Fibroblast of gingiva (primary cell): ENCODE measurements at regions not wholly inside any gene's neighbourhood (a gene's known extent, or its start where the extent isn't known, plus 50 kb on each side); places are given as distances from the start of the nearest gene placed in this dataset.

Experiments
- DNase-seq: peaks from one replicate; pipeline ENCODE4 v3.0.0-alpha.2; 2011; ENCODE audit warnings: low read depth

GRCh38 chr5:19352120-19352519 is 635.9 kb downstream of the CDH18 start:
- no peak for DNase-seq

- DNase-seq: no peak
Measured at GRCh38 chr5:19369048-19369447, 619.0 kb downstream of the CDH18 start.

- no peak for DNase-seq
Measured at GRCh38 chr5:19369561-19369960, 618.4 kb downstream of the CDH18 start.

GRCh38 chr5:19370655-19371386 is 617.2 kb downstream of the CDH18 start:
- no peak for DNase-seq

GRCh38 chr5:19388391-19388790 is 599.6 kb downstream of the CDH18 start:
- DNase-seq: no peak

GRCh38 chr5:19401032-19401431 is 587.0 kb downstream of the CDH18 start:
- DNase-seq: no peak

- no peak for DNase-seq
Measured at GRCh38 chr5:19406576-19407365, 581.2 kb downstream of the CDH18 start.

- no peak for DNase-seq
Measured at GRCh38 chr5:19408149-19408548, 579.9 kb downstream of the CDH18 start.

GRCh38 chr5:19411936-19412335 is 576.1 kb downstream of the CDH18 start:
- DNase-seq: no peak
